GM23248 (cell line): ENCODE measurements at regions not wholly inside any gene's neighbourhood (a gene's known extent, or its start where the extent isn't known, plus 50 kb on each side); places are given as distances from the start of the nearest gene placed in this dataset.

Source experiments
- EZH2 ChIP-seq: fragments of 200-600 bp; sonication (generic); IDR thresholded peaks from 2 replicates; pipeline ENCODE4 v1.6.1; 2018; ENCODE audit warnings: antibody characterized with exemption, mild to moderate bottlenecking; ENCODE audit not compliant: insufficient read depth, poor library complexity, severe bottlenecking
- EZH2phosphoT487 ChIP-seq: fragments of 200-600 bp; sonication (generic); IDR thresholded peaks from 2 replicates; pipeline ENCODE4 v1.6.1; 2018; ENCODE audit warnings: antibody characterized with exemption, moderate library complexity, mild to moderate bottlenecking, low read depth; ENCODE audit not compliant: insufficient read depth

- TF ChIP-seq EZH2 (no peak), EZH2phosphoT487 (no peak)
Observed at GRCh38 chr2:137741784-137742362, 222.4 kb upstream of the HNMT start.
